ENCODE measurements at regions not wholly inside any gene's neighbourhood (a gene's known extent, or its start where the extent isn't known, plus 50 kb on each side); places are given as distances from the start of the nearest gene placed in this dataset.

- TF ChIP-seq POLR2AphosphoS5 (IDR thresholded peaks at IDR 0.05; ENCODE audit: low read depth, low read length) (no peak), CTCF (IDR thresholded peaks at IDR 0.05) (no peak)
These were observed 55.7 kb upstream of the OR5AN1 start for GRCh38 chr11:59302991-59303390.
